Astrocyte (in vitro differentiated cells and primary cell): ENCODE measurements at regions not wholly inside any gene's neighbourhood (a gene's known extent, or its start where the extent isn't known, plus 50 kb on each side); places are given as distances from the start of the nearest gene placed in this dataset.
"Not testable (repeated sequence)": the region's sequence is repeated elsewhere in the genome, so short reads cannot be mapped to it uniquely, and the experiment has no call there.

Experiments used
- DNase-seq: peaks from one replicate; pipeline ENCODE4 v3.0.0-alpha.2; 2010; ENCODE audit warnings: low read depth
- FAIRE-seq: peaks from 2 replicates; lab custom pipeline; 2011; peaks lifted over from hg19 to GRCh38; lab: Jason Lieb, UNC
- H2AFZ ChIP-seq: 2 replicates; pipeline ENCODE4 v1.6.0; 2012; ENCODE audit warnings: low read depth, low read length, inconsistent platforms
- H3K27ac ChIP-seq: 2 replicates; pipeline ENCODE4 v1.5.1; 2011; ENCODE audit warnings: low read depth, low read length, inconsistent platforms
- H3K27me3 ChIP-seq: 2 replicates; pipeline ENCODE4 v1.6.0; 2011; ENCODE audit warnings: low read length, inconsistent platforms; ENCODE audit not compliant: insufficient read depth
- H3K36me3 ChIP-seq: 2 replicates; pipeline ENCODE4 v1.5.1; 2011; ENCODE audit warnings: low read length, inconsistent platforms; ENCODE audit not compliant: insufficient read depth
- H3K4me1 ChIP-seq: 2 replicates; pipeline ENCODE4 v1.5.1; 2011; ENCODE audit warnings: low read length, inconsistent platforms; ENCODE audit not compliant: insufficient read depth
- H3K4me2 ChIP-seq: 2 replicates; pipeline ENCODE4 v1.6.0; 2012; ENCODE audit warnings: low read length, inconsistent platforms
- H3K4me3 ChIP-seq: 2 replicates; pipeline ENCODE4 v1.5.1; 2011; ENCODE audit warnings: low read depth, mild to moderate bottlenecking, low read length, inconsistent platforms; ENCODE audit not compliant: insufficient read depth
- H3K79me2 ChIP-seq: 2 replicates; pipeline ENCODE4 v1.6.0; 2012; ENCODE audit warnings: mild to moderate bottlenecking, low read length, inconsistent platforms; ENCODE audit not compliant: insufficient read depth
- H3K9ac ChIP-seq: 2 replicates; pipeline ENCODE4 v1.6.0; 2012; ENCODE audit warnings: mild to moderate bottlenecking, low read length, inconsistent platforms
- H3K9me3 ChIP-seq: 2 replicates; pipeline ENCODE4 v1.5.1; 2012; ENCODE audit warnings: low read depth, mild to moderate bottlenecking, low read length, inconsistent platforms; ENCODE audit not compliant: insufficient read depth
- H4K20me1 ChIP-seq: 2 replicates; pipeline ENCODE4 v1.6.0; 2012; ENCODE audit warnings: low read length, inconsistent platforms; ENCODE audit not compliant: insufficient read depth
- H3K27ac Mint-ChIP-seq: one replicate; pipeline ENCODE4 v1.8.0; 2021; ENCODE audit warnings: mild to moderate bottlenecking, mixed read lengths; ENCODE audit not compliant: unreplicated experiment
- H3K27me3 Mint-ChIP-seq: one replicate; pipeline ENCODE4 v1.8.0; 2021; ENCODE audit warnings: low read depth, mixed read lengths; ENCODE audit not compliant: unreplicated experiment
- H3K36me3 Mint-ChIP-seq: one replicate; pipeline ENCODE4 v1.8.0; 2021; ENCODE audit warnings: low read depth, mixed read lengths; ENCODE audit not compliant: unreplicated experiment
- H3K4me1 Mint-ChIP-seq: one replicate; pipeline ENCODE4 v1.8.0; 2021; ENCODE audit warnings: low read depth, mixed read lengths; ENCODE audit not compliant: unreplicated experiment
- H3K4me3 Mint-ChIP-seq: one replicate; pipeline ENCODE4 v1.8.0; 2021; ENCODE audit warnings: mild to moderate bottlenecking, moderate library complexity, mixed read lengths; ENCODE audit not compliant: unreplicated experiment
- H3K9me3 Mint-ChIP-seq: one replicate; pipeline ENCODE4 v1.8.0; 2021; ENCODE audit warnings: mild to moderate bottlenecking, mixed read lengths; ENCODE audit not compliant: unreplicated experiment
- EZH2 ChIP-seq: IDR thresholded peaks from 2 replicates; pipeline ENCODE4 v1.6.1; 2012; ENCODE audit warnings: mild to moderate bottlenecking, low read length, inconsistent platforms; ENCODE audit not compliant: insufficient read depth
- TF ChIP-seq, protein P1 (sequence below): IDR thresholded peaks from 2 replicates; pipeline ENCODE4 v1.5.1; 2011; ENCODE audit warnings: low read depth, mild to moderate bottlenecking, inconsistent platforms, low read length, moderate library complexity; ENCODE audit not compliant: insufficient read depth

DNA sequence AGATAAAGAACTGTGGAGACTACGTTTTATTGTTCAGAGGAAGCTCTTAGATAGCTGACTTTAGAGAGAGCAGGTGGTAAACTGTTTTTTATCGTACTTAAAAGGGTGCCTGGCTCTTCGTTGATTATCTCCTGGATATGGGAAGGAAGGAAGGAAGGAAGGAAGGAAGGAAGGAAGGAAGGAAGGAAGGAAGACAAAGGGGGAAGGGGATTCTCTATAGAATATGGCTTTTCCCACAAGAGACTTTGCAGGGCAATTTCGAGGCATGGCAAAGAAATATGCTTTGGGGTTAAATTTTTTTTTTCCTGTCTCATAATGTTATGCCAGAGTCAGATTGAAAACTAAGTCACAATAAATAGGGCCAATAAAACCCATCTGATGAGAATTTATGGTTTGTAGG, 271.9 kb upstream of the POU1F1 start:
- Mint-ChIP-seq H3K27me3 (no peaks in the 10 kb centered on the region), H3K4me1 (peaks cover 4% of the 10 kb centered on the region), H3K27ac (no peak overlapping the region), H3K4me3 (no peak overlapping the region), H3K9me3 (no peaks in the 10 kb centered on the region), H3K36me3 (no peaks in the 10 kb centered on the region)
- Histone ChIP-seq H3K27ac (no peak overlapping the region), H3K9ac (no peak overlapping the region), H3K9me3 (no peaks in the 10 kb centered on the region), H3K4me1 (no peaks in the 10 kb centered on the region), H3K79me2 (no peaks in the 10 kb centered on the region), H2AFZ (no peak overlapping the region), H3K36me3 (no peaks in the 10 kb centered on the region), H4K20me1 (no peaks in the 10 kb centered on the region), H3K4me3 (no peak overlapping the region), H3K27me3 (no peaks in the 10 kb centered on the region), H3K4me2 (no peak overlapping the region)
- DNase-seq (no peak), FAIRE-seq (no peak)
- TF ChIP-seq, protein P1, sequence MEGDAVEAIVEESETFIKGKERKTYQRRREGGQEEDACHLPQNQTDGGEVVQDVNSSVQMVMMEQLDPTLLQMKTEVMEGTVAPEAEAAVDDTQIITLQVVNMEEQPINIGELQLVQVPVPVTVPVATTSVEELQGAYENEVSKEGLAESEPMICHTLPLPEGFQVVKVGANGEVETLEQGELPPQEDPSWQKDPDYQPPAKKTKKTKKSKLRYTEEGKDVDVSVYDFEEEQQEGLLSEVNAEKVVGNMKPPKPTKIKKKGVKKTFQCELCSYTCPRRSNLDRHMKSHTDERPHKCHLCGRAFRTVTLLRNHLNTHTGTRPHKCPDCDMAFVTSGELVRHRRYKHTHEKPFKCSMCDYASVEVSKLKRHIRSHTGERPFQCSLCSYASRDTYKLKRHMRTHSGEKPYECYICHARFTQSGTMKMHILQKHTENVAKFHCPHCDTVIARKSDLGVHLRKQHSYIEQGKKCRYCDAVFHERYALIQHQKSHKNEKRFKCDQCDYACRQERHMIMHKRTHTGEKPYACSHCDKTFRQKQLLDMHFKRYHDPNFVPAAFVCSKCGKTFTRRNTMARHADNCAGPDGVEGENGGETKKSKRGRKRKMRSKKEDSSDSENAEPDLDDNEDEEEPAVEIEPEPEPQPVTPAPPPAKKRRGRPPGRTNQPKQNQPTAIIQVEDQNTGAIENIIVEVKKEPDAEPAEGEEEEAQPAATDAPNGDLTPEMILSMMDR = no peak
- TF ChIP-seq EZH2 = no peak

GRCh38 chr3:87546216-87546615, 269.8 kb upstream of the POU1F1 start:
- peaks cover 13% of the 10 kb centered on the region for H3K4me1 Mint-ChIP-seq
- H3K9me3 Mint-ChIP-seq = no peaks in the 10 kb centered on the region
- no peaks in the 10 kb centered on the region for H3K9me3 ChIP-seq
- H4K20me1 ChIP-seq = no peaks in the 10 kb centered on the region
- H3K9ac ChIP-seq = no peak overlapping the region
- H3K36me3 ChIP-seq = no peaks in the 10 kb centered on the region
- H3K27ac ChIP-seq = no peak overlapping the region
- H3K4me3 ChIP-seq = no peak overlapping the region
- FAIRE-seq (no peak), DNase-seq (no peak)
- H3K36me3 Mint-ChIP-seq = no peaks in the 10 kb centered on the region
- no peaks in the 10 kb centered on the region for H3K4me1 ChIP-seq
- H3K4me3 Mint-ChIP-seq = no peak overlapping the region
- H3K27ac Mint-ChIP-seq = no peak overlapping the region
- H3K27me3 Mint-ChIP-seq = no peaks in the 10 kb centered on the region
- TF ChIP-seq, protein P1 = no peak
- TF ChIP-seq EZH2 = no peak
- H2AFZ ChIP-seq = no peak overlapping the region
- H3K79me2 ChIP-seq = no peaks in the 10 kb centered on the region
- H3K27me3 ChIP-seq = no peaks in the 10 kb centered on the region
- H3K4me2 ChIP-seq = no peak overlapping the region

GRCh38 chr3:87543408-87543807, 267.0 kb upstream of the POU1F1 start:
- H3K27me3 ChIP-seq, H3K27ac ChIP-seq, H3K4me2 ChIP-seq, H3K36me3 Mint-ChIP-seq, FAIRE-seq, H4K20me1 ChIP-seq, H3K9ac ChIP-seq, H3K4me3 ChIP-seq, H3K4me3 Mint-ChIP-seq, H3K9me3 ChIP-seq, H3K79me2 ChIP-seq, H3K27me3 Mint-ChIP-seq, DNase-seq, H3K27ac Mint-ChIP-seq, H3K9me3 Mint-ChIP-seq, H2AFZ ChIP-seq, H3K36me3 ChIP-seq, H3K4me1 ChIP-seq: not testable (repeated sequence)
- H3K4me1 Mint-ChIP-seq = peaks cover 13% of the 10 kb centered on the region
